ENCODE measurements at regions not wholly inside any gene's neighbourhood (a gene's known extent, or its start where the extent isn't known, plus 50 kb on each side); places are given as distances from the start of the nearest gene placed in this dataset.
"Not testable (repeated sequence)": the region's sequence is repeated elsewhere in the genome, so short reads cannot be mapped to it uniquely, and the experiment has no call there.

DNA sequence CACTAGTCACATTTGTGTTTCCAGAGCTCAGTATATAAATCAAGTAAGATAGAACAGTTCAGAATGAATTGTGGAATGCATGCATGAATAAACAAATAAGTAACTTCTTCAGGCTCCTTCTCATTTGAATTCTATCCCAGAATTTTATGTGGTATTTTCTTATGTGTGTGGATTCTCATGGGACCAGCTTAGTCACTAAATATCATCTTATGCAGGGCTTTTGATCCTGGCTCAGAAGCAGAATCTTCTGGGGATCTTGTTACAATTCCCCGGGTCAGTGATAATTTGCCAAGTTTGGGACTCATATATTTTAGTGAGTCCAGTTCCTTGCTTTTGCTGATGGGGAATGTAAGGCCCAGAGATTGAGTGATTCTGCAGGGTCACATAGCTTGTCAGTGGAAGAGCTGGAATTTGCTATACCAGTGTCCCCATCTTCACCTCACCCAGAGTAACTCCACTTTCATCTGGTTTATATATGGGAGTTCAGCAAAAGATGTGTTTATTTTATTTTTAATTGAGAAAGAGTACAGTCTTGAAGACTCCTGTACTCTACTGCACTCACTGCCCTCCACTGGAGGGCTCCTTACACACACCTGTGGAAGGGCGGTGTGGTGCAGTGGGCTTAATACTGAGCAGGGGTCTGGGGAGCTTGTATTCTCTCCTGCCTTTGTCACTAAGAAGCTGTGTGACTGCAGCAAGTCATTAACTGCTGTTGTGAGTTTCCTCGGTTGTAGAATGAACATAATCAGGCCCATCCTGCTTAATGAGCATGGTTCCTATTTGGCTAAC lies 198.2 kb upstream of the CXorf66 start:
- DNase-seq = no peak

GRCh38 chrX:140157611-140158010 lies 192.3 kb upstream of the CXorf66 start:
- no peak for DNase-seq

DNA sequence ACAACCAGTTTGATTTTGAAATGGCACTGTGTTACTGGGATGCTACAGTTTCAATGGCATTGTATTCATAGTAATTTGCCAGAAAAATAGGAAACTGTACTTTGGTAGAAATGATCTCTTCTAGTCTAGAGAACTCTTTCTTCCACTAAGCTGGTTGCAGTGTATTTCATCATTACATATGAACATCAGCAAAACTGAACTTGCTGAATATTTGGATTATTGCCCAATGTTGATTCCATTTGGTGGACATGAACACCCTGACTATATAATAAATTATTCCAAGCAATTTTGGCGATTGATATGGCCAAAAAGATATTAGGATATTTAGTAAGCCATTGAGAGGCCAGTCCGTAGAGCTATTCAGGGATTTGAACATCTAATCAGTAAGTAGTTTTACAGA lies 191.8 kb upstream of the CXorf66 start:
- no peak for DNase-seq

GRCh38 chrX:140151316-140151715 lies 186.0 kb upstream of the CXorf66 start:
- no peak for DNase-seq

DNA sequence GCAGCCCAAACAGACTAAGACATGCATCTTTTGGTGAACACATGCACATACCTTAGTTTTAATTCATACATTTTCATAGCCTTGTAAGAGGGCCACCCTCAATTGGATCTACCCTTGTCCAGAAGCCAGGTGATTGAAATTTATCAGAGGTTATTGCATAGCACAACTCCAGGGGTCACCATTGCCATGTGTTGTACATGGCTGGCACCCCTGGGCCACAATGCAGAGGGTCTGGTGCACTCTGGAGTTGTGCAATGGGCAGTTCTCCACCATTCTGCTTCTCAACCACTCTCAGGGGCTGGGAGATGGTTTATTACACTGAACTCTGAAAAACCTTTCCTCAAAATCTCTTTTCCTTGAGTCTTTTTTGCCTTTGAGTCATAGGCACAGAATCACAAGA lies 184.4 kb upstream of the CXorf66 start:
- no peak for DNase-seq

GRCh38 chrX:140141444-140142029 lies 176.2 kb upstream of the CXorf66 start:
- DNase-seq = peak in 1 of 2 donors; percentile 11

- not testable (repeated sequence) for DNase-seq
These were observed 173.2 kb upstream of the CXorf66 start for GRCh38 chrX:140138492-140138891.

- not testable (repeated sequence) for DNase-seq
These were observed 172.7 kb upstream of the CXorf66 start for GRCh38 chrX:140138065-140138464.

DNA sequence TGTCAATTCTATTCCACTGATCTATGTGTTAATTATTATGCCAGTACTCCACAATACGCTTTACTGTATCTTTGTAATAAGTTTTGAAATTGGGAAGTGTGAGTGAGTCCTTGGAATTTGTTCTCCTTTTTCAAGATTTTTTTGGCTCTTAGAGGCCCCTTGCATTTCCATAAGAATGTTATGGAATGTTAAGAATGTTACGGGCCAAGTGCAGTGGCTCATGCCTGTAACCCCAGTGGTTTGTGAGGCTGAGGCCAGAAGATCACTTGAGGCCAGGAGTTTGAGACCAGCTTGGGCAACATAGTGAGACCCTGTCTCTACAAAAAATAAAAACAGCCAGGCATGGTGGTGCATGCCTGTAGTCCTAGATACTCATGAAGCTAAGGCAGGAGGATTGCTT lies 167.6 kb upstream of the CXorf66 start:
- DNase-seq = no peak

- no peak for DNase-seq
These were observed 158.1 kb upstream of the CXorf66 start for GRCh38 chrX:140123446-140123845.

GRCh38 chrX:140114059-140114458 lies 148.7 kb upstream of the CXorf66 start:
- DNase-seq = not testable (repeated sequence)

DNA sequence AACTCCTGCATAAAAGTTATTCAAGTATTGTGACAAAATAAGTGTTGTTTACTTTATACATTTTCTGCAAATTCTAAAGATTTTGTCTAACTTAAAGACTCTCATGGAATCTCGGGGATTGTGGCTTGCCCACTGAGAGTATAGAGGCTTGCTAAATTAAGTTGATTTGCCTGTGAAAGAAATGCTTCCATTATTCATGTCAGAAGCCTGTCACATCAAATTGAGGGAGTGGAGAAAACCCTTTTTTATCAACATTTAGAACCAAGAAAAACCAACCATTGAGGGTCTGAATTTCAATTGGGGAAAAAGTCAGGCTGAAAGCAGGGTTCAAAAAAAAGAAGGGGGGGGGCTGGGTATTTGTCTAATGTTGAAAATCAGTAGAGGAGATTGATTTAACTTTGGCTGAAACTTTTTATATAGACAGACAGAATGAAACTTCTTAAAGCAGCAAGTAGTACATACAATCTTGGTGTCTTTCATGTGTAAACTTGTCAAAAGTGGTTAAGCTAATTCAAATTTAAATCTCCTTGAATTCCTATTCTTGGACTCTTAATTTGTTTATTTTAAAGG lies 144.8 kb upstream of the CXorf66 start:
- DNase-seq = no peak

- no peak for DNase-seq
These were observed 139.4 kb upstream of the CXorf66 start for GRCh38 chrX:140104760-140105159.

GRCh38 chrX:140099221-140099620 lies 133.9 kb upstream of the CXorf66 start:
- DNase-seq = no peak

- no peak for DNase-seq
These were observed 126.8 kb upstream of the CXorf66 start for GRCh38 chrX:140092121-140092520.

- DNase-seq = peak in 1 of 2 donors; percentile 17
These were observed 126.0 kb upstream of the CXorf66 start for GRCh38 chrX:140091125-140091886.

GRCh38 chrX:140090800-140091124 lies 125.4 kb upstream of the CXorf66 start:
- DNase-seq = no peak

GRCh38 chrX:140088438-140088837 lies 123.1 kb upstream of the CXorf66 start:
- no peak for DNase-seq

GRCh38 chrX:140087875-140088274 lies 122.6 kb upstream of the CXorf66 start:
- no peak for DNase-seq

- no peak for DNase-seq
These were observed 121.4 kb upstream of the CXorf66 start for GRCh38 chrX:140086691-140087090.

- not testable (repeated sequence) for DNase-seq
These were observed 109.5 kb upstream of the CXorf66 start for GRCh38 chrX:140074851-140075250.

DNA sequence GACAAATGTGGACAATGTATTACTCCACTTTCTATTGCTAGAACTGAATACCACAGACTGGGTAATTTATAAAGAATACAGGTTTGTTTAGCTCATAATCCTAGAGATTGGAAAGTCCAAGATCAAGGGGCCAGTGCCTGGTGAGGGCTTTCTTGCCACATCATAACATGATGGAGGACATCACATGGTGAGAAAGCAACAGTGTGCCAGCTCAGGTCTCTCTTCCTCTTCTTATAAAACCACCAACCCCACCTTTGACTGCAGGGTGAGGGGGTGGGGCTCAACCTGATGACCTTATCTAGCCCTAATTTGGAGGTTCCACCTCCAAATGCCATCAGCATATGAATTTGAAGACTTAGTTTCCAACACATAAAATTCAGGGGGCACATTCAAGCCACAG lies 105.7 kb upstream of the CXorf66 start:
- no peak for DNase-seq

GRCh38 chrX:140065961-140066662 lies 100.8 kb upstream of the CXorf66 start:
- no peak for DNase-seq
